ENCODE measurements at regions not wholly inside any gene's neighbourhood (a gene's known extent, or its start where the extent isn't known, plus 50 kb on each side); places are given as distances from the start of the nearest gene placed in this dataset.

DNA sequence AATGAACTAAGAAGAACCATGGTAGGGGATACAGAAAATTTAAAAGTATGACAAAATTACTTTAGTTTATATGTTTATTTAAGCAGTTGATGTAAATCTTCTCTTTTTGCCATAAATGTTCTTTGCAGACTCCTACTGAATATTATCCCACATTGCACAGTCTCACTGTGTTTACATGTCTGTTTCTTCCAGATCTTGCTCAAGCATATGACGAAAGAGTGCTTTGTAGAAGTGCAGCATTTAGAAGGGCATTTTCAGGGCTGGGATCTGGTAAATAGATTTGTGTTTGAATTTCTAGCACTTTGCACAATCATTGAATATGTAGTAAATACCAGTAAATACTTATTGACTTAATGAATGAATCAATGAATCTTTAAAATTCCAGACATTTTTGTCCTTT is 152.0 kb upstream of the EPHA7 start:
- TF ChIP-seq, protein P1, sequence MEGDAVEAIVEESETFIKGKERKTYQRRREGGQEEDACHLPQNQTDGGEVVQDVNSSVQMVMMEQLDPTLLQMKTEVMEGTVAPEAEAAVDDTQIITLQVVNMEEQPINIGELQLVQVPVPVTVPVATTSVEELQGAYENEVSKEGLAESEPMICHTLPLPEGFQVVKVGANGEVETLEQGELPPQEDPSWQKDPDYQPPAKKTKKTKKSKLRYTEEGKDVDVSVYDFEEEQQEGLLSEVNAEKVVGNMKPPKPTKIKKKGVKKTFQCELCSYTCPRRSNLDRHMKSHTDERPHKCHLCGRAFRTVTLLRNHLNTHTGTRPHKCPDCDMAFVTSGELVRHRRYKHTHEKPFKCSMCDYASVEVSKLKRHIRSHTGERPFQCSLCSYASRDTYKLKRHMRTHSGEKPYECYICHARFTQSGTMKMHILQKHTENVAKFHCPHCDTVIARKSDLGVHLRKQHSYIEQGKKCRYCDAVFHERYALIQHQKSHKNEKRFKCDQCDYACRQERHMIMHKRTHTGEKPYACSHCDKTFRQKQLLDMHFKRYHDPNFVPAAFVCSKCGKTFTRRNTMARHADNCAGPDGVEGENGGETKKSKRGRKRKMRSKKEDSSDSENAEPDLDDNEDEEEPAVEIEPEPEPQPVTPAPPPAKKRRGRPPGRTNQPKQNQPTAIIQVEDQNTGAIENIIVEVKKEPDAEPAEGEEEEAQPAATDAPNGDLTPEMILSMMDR (IDR thresholded peaks at IDR 0.05) = no peak
- no peak for TF ChIP-seq MAFK (IDR thresholded peaks at IDR 0.05; ENCODE audit: partially characterized antibody)

All from A549 (cell line).